ENCODE measurements at regions not wholly inside any gene's neighbourhood (a gene's known extent, or its start where the extent isn't known, plus 50 kb on each side); places are given as distances from the start of the nearest gene placed in this dataset.

- no peak for TF ChIP-seq CTCF (IDR thresholded peaks at IDR 0.05)
- TF ChIP-seq POLR2A (IDR thresholded peaks at IDR 0.05), result no peak
Observed at GRCh38 chr7:53756946-53757345, 721.5 kb downstream of the POM121L12 start.
